NB4 (cell line): ENCODE measurements at regions not wholly inside any gene's neighbourhood (a gene's known extent, or its start where the extent isn't known, plus 50 kb on each side); places are given as distances from the start of the nearest gene placed in this dataset.
"Not testable (repeated sequence)": the region's sequence is repeated elsewhere in the genome, so short reads cannot be mapped to it uniquely, and the experiment has no call there.

Experiments
- DNase-seq: peaks from one replicate; pipeline ENCODE4 v3.0.0; 2010; ENCODE audit warnings: low read depth
- H3K4me3 ChIP-seq: one replicate; pipeline ENCODE4 v1.5.1; 2011; ENCODE audit warnings: mild to moderate bottlenecking, low read depth, low read length, moderate library complexity
- MYC ChIP-seq: IDR thresholded peaks from 2 replicates; pipeline ENCODE4 v1.6.1; 2011; ENCODE audit warnings: low read depth, low read length
- POLR2A ChIP-seq: IDR thresholded peaks from 2 replicates; pipeline ENCODE4 v1.6.1; 2011; ENCODE audit warnings: mild to moderate bottlenecking; ENCODE audit not compliant: insufficient read length; ENCODE audit errors: extremely low read depth
- TF ChIP-seq, protein P1 (sequence below): IDR thresholded peaks from one replicate; pipeline ENCODE4 v1.5.1; 2012; ENCODE audit warnings: low read depth, low read length
- TF ChIP-seq, protein P2 (sequence below): IDR thresholded peaks from 2 replicates; pipeline ENCODE4 v1.6.1; 2011; ENCODE audit warnings: low read depth, low read length

DNA sequence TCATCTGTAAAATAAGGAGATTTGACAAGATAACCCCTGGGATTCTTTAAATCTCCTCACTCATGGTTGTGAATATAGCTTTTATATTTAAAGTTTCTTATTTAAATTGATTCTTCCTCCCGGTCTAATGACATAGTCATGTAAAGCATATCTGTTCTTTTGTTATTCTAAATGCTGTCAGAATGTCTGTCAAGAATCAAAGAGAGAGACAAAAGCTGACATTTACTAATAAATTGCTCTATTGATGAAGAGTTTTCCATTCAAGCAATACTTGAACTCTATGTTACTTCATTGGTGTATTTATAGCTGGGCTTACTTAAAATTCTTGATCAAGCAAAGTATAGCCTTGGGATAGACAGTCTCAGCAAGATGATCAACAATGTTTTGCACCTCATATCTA, 865.8 kb downstream of the TBC1D32 start:
- DNase-seq, result no peak
- TF ChIP-seq, protein P1, sequence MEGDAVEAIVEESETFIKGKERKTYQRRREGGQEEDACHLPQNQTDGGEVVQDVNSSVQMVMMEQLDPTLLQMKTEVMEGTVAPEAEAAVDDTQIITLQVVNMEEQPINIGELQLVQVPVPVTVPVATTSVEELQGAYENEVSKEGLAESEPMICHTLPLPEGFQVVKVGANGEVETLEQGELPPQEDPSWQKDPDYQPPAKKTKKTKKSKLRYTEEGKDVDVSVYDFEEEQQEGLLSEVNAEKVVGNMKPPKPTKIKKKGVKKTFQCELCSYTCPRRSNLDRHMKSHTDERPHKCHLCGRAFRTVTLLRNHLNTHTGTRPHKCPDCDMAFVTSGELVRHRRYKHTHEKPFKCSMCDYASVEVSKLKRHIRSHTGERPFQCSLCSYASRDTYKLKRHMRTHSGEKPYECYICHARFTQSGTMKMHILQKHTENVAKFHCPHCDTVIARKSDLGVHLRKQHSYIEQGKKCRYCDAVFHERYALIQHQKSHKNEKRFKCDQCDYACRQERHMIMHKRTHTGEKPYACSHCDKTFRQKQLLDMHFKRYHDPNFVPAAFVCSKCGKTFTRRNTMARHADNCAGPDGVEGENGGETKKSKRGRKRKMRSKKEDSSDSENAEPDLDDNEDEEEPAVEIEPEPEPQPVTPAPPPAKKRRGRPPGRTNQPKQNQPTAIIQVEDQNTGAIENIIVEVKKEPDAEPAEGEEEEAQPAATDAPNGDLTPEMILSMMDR, result no peak
- TF ChIP-seq POLR2A, result no peak
- TF ChIP-seq MYC, result no peak
- TF ChIP-seq, protein P2, sequence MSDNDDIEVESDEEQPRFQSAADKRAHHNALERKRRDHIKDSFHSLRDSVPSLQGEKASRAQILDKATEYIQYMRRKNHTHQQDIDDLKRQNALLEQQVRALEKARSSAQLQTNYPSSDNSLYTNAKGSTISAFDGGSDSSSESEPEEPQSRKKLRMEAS, result no peak
- no peak overlapping the region for H3K4me3 ChIP-seq

- no peak for DNase-seq
- TF ChIP-seq, protein P2, result no peak
- no peak for TF ChIP-seq MYC
- TF ChIP-seq, protein P1, result no peak
- no peak for TF ChIP-seq POLR2A
- H3K4me3 ChIP-seq, result no peak overlapping the region
Measured at GRCh38 chr6:120451508-120451907, 882.8 kb downstream of the TBC1D32 start.

- TF ChIP-seq, protein P1, result no peak
- TF ChIP-seq MYC (no peak), POLR2A (no peak)
- TF ChIP-seq, protein P2, result no peak
- H3K4me3 ChIP-seq, result no peak overlapping the region
- DNase-seq, result no peak
Measured at GRCh38 chr6:120447605-120448004, 886.7 kb downstream of the TBC1D32 start.

- not testable (repeated sequence) for DNase-seq, H3K4me3 ChIP-seq
Measured at GRCh38 chr6:120432840-120433239, 901.4 kb downstream of the TBC1D32 start.

- DNase-seq, result no peak
- no peak overlapping the region for H3K4me3 ChIP-seq
- no peak for TF ChIP-seq MYC
- TF ChIP-seq POLR2A, result no peak
- TF ChIP-seq, protein P1, result no peak
- TF ChIP-seq, protein P2, result no peak
Measured at GRCh38 chr6:120431841-120432240, 902.4 kb downstream of the TBC1D32 start.

DNA sequence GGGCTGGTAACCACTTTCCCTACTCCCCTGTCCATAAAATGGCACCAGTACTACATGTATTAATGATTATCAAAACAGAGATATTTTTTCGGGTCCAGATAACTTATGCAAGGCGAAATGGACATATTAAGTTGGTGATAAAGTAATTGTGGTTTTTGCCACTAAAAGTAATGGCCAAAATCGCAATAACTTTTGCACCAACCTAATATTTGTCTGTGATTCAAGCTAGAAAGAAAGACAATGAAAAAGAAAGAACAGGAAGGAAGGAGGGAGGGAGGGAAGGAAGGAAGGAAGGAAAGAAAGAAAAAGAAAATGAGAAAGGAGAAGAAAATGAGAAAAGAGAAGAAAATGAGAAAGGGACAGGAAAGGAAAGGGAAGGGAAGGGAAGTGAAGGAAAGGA, 922.9 kb downstream of the TBC1D32 start:
- TF ChIP-seq, protein P1, result no peak
- TF ChIP-seq, protein P2, result no peak
- TF ChIP-seq POLR2A (no peak), MYC (no peak)
- no peak for DNase-seq
- H3K4me3 ChIP-seq, result no peak overlapping the region
